Osteocyte (in vitro differentiated cells): ENCODE measurements at regions not wholly inside any gene's neighbourhood (a gene's known extent, or its start where the extent isn't known, plus 50 kb on each side); places are given as distances from the start of the nearest gene placed in this dataset.
"Not testable (repeated sequence)": the region's sequence is repeated elsewhere in the genome, so short reads cannot be mapped to it uniquely, and the experiment has no call there.

Experiments
- DNase-seq: peaks from one replicate; pipeline ENCODE4 v3.0.0; 2021; ENCODE audit warnings: mixed read lengths; ENCODE audit not compliant: unreplicated experiment; ENCODE audit errors: extremely low spot score
- H3K27ac Mint-ChIP-seq: one replicate; pipeline ENCODE4 v1.8.0; 2021; ENCODE audit warnings: mild to moderate bottlenecking, mixed read lengths; ENCODE audit not compliant: unreplicated experiment
- H3K27me3 Mint-ChIP-seq: one replicate; pipeline ENCODE4 v1.8.0; 2021; ENCODE audit warnings: mixed read lengths; ENCODE audit not compliant: unreplicated experiment
- H3K36me3 Mint-ChIP-seq: one replicate; pipeline ENCODE4 v1.8.0; 2021; ENCODE audit warnings: mixed read lengths; ENCODE audit not compliant: unreplicated experiment
- H3K4me1 Mint-ChIP-seq: one replicate; pipeline ENCODE4 v1.8.0; 2021; ENCODE audit warnings: mixed read lengths; ENCODE audit not compliant: unreplicated experiment
- H3K4me3 Mint-ChIP-seq: one replicate; pipeline ENCODE4 v1.8.0; 2021; ENCODE audit warnings: mild to moderate bottlenecking, moderate library complexity, mixed read lengths; ENCODE audit not compliant: unreplicated experiment
- H3K9me3 Mint-ChIP-seq: one replicate; pipeline ENCODE4 v1.8.0; 2021; ENCODE audit warnings: mixed read lengths; ENCODE audit not compliant: unreplicated experiment
- TF ChIP-seq, protein P1 (sequence below): fragments of 200-600 bp; sonication (generic); IDR thresholded peaks from 2 replicates; pipeline ENCODE4 v1.5.0; 2021; ENCODE audit warnings: antibody characterized with exemption, mild to moderate bottlenecking, moderate library complexity

DNA sequence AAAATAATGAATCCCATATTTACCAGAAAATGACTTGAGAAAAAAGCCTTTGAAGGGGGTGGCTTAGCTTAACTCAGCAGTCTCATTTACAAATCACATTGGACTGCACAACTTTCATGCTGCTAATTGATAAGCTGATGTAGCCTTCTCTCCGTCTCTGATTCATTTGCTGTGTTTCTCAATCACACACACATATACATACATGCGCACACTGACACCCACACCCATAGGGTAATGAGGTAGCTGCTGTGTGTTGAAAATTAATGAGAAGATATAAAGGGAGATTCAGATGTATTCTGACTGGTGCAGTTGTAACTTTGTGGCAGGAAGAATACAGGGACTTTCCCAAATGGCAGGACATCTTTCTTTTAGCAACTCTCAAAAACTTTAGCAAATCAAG is 141.9 kb upstream of the GCFC2 start:
- no peaks in the 10 kb centered on the region for H3K4me1 Mint-ChIP-seq
- H3K4me3 Mint-ChIP-seq, result no peak overlapping the region
- TF ChIP-seq, protein P1, sequence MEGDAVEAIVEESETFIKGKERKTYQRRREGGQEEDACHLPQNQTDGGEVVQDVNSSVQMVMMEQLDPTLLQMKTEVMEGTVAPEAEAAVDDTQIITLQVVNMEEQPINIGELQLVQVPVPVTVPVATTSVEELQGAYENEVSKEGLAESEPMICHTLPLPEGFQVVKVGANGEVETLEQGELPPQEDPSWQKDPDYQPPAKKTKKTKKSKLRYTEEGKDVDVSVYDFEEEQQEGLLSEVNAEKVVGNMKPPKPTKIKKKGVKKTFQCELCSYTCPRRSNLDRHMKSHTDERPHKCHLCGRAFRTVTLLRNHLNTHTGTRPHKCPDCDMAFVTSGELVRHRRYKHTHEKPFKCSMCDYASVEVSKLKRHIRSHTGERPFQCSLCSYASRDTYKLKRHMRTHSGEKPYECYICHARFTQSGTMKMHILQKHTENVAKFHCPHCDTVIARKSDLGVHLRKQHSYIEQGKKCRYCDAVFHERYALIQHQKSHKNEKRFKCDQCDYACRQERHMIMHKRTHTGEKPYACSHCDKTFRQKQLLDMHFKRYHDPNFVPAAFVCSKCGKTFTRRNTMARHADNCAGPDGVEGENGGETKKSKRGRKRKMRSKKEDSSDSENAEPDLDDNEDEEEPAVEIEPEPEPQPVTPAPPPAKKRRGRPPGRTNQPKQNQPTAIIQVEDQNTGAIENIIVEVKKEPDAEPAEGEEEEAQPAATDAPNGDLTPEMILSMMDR, result no peak
- no peak for DNase-seq
- H3K9me3 Mint-ChIP-seq, result no peaks in the 10 kb centered on the region
- H3K27me3 Mint-ChIP-seq, result peaks cover 3% of the 10 kb centered on the region
- no peak overlapping the region for H3K27ac Mint-ChIP-seq
- H3K36me3 Mint-ChIP-seq, result no peaks in the 10 kb centered on the region

DNA sequence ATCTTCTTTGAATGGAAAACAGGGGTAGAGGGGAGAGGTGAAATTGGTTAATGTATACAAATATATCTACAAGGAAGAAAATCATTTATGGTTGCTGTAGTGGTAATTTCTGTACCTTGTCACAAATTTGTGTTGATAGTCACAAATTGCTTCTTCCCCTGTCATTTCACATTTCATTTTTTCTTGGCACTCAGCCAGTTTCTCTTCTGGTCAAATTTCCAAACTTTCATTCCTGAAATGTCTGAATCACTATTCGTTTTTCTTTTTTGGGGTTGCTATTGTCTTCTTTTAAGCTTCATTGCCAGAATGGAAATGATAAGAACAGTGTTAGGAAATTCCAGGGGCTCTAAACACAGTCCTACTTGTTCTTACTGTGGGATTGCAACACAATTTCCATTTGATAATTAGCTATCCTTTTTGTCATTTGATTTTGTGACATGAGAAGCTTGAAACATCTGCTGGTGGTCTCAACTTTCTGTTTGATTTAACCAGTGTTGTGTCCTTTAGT is 136.0 kb upstream of the GCFC2 start:
- peaks cover 3% of the 10 kb centered on the region for H3K27me3 Mint-ChIP-seq
- DNase-seq, result no peak
- no peak overlapping the region for H3K4me3 Mint-ChIP-seq
- H3K36me3 Mint-ChIP-seq, result no peaks in the 10 kb centered on the region
- TF ChIP-seq, protein P1, result no peak
- H3K27ac Mint-ChIP-seq, result no peak overlapping the region
- no peaks in the 10 kb centered on the region for H3K4me1 Mint-ChIP-seq
- no peaks in the 10 kb centered on the region for H3K9me3 Mint-ChIP-seq

DNA sequence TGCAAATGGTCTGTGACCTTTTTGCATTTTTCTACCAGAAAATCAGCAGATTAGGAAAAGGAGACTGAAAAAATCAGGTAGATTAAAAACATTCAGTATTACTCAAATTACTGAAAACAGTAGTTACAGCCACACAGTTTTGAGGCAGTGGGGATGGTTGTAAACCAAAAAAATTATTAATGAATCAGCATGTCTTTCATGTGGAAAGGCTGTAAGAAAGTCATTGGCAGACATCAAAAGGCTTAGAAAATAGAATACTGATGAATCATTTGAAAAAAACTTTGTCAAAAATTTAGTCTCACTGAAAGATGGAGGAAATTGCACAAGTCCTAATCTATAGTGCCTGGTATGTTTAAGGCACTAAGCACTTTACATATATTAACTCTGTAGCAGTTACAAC is 133.9 kb upstream of the GCFC2 start:
- Mint-ChIP-seq H3K27me3 (peaks cover 3% of the 10 kb centered on the region), H3K9me3 (no peaks in the 10 kb centered on the region), H3K36me3 (no peaks in the 10 kb centered on the region), H3K4me3 (no peak overlapping the region), H3K27ac (no peak overlapping the region), H3K4me1 (no peaks in the 10 kb centered on the region)
- no peak for DNase-seq
- TF ChIP-seq, protein P1, result no peak

DNA sequence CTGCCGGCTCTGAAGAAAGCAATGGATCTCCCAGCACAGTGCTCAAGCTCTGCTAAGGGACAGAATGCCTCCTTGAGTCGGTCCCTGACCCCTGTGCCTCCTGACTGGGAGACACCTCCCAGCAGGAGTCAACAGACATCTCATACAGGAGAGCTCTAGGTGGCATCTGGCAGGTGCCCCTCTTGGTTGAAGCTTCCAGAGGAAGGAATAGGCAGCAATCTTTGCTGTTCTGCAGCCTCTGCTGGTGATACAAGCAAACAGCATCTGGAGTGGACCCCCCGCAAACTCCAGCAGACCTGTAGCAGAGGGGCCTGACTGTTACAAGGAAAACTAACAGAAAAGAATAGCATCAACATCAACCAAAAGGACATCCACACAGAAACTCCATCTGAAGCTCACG is 123.9 kb upstream of the GCFC2 start:
- H3K27ac Mint-ChIP-seq, H3K4me1 Mint-ChIP-seq, H3K9me3 Mint-ChIP-seq, H3K4me3 Mint-ChIP-seq, DNase-seq, H3K36me3 Mint-ChIP-seq, H3K27me3 Mint-ChIP-seq: not testable (repeated sequence)

DNA sequence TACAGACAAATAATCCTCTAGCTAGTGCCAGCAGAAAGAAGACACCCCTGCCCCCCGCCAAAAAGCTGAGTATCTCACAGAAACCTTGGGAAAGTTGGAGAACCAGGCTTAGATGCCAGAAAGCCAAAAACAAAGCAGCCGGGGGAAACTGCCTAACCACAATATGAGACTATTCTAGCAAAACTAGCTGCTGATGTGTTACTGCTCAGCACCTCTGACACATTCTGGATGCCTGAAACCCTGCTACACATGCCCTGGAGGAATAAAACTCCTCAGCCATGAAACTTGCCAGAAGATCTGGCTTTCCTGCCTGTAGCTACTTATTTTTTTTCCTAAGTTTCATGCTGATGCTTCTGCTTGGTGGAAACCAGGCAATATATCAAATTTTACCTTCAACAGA is 122.7 kb upstream of the GCFC2 start:
- Mint-ChIP-seq H3K36me3 (no peaks in the 10 kb centered on the region), H3K27me3 (peaks cover 4% of the 10 kb centered on the region), H3K27ac (no peak overlapping the region), H3K4me1 (no peaks in the 10 kb centered on the region), H3K9me3 (no peaks in the 10 kb centered on the region), H3K4me3 (no peak overlapping the region)
- TF ChIP-seq, protein P1, result no peak
- no peak for DNase-seq

DNA sequence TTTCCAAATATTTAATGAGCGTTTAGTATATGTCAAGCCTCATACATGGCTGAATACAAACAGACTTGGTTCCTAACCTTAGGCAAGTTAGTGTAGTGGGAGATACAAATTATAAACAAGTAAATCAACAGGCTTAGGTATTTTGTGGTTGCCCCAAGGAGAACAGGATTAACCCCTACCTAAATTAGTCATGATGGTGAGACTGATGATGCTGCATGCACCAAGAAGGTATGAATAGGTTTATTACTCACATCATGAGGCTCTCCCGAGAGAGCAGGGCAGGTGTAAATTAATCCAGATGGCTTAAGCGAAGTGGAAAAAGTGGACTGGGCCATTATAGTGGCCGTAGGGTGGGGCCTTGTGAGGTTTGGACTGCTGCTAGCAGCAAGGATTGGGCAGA is 118.1 kb upstream of the GCFC2 start:
- Mint-ChIP-seq H3K4me3 (no peak overlapping the region), H3K9me3 (peaks cover 3% of the 10 kb centered on the region), H3K27me3 (peaks cover 2% of the 10 kb centered on the region), H3K36me3 (no peaks in the 10 kb centered on the region), H3K4me1 (no peaks in the 10 kb centered on the region), H3K27ac (no peak overlapping the region)
- no peak for DNase-seq
- TF ChIP-seq, protein P1, result no peak

DNA sequence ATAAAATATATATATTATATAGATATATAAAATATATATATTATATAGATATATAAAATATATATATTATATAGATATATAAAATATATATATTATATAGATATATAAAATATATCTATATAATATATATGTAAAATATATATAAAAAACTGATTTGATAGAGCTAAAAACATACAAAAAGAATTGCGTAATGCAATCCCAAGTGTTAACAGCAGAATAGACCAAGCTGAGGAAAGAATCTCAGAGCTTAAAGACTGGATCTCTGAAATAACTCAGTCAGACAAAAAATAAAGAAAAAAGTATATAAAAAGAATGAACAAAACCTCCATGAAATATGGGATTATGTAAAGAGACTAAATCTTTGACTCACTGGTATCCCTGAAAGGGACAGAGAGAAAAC is 112.8 kb upstream of the GCFC2 start:
- H3K27ac Mint-ChIP-seq, result not testable (repeated sequence)

More for the DNA sequence above, 112.8 kb upstream of the GCFC2 start:
- H3K4me1 Mint-ChIP-seq, H3K36me3 Mint-ChIP-seq, H3K4me3 Mint-ChIP-seq, H3K27me3 Mint-ChIP-seq, H3K9me3 Mint-ChIP-seq, DNase-seq: not testable (repeated sequence)
